H1 (cell line): ENCODE measurements at regions not wholly inside any gene's neighbourhood (a gene's known extent, or its start where the extent isn't known, plus 50 kb on each side); places are given as distances from the start of the nearest gene placed in this dataset.

Experiments used
- CHD7 ChIP-seq: fragments of 300-600 bp; sonication (generic); IDR thresholded peaks from 2 replicates; pipeline ENCODE4 v1.7.1; 2012; ENCODE audit warnings: low read length, moderate library complexity, mild to moderate bottlenecking, inconsistent platforms; ENCODE audit not compliant: insufficient replicate concordance
- SIN3A ChIP-seq, 2 experiments: IDR thresholded peaks in 1 of 2; conservative IDR thresholded peaks in 1 of 2; 2 replicates each; pipeline ENCODE4 v1.6.1; 2011 to 2012; ENCODE audit warnings: low read length in 2 of 2, improper control_type of control experiment in 1 of 2, low read depth in 1 of 2, mild to moderate bottlenecking in 1 of 2
- TAF1 ChIP-seq: IDR thresholded peaks from 2 replicates; pipeline ENCODE4 v1.6.1; 2011; ENCODE audit warnings: mild to moderate bottlenecking, low read depth, low read length
- TEAD4 ChIP-seq: IDR thresholded peaks from 2 replicates; pipeline ENCODE4 v1.6.1; 2012; ENCODE audit warnings: low read depth, low read length, inconsistent platforms, mixed read lengths

- no peak for TF ChIP-seq CHD7
- no peak for TF ChIP-seq TAF1
- no peak for TF ChIP-seq TEAD4
- no peak for TF ChIP-seq SIN3A (conservative IDR thresholded peaks at IDR 0.05 in 1 of 2, IDR thresholded peaks at IDR 0.05 in 1 of 2; ENCODE audit: low read depth in 1 of 2, low read length in 2 of 2)
Observed at GRCh38 chrX:22698151-22698550, 301.6 kb upstream of the DDX53 start (continued).
